GM18511 (cell line): ENCODE measurements at regions not wholly inside any gene's neighbourhood (a gene's known extent, or its start where the extent isn't known, plus 50 kb on each side); places are given as distances from the start of the nearest gene placed in this dataset.

Experiments
- ATAC-seq: cut with Tn5 transposase; IDR thresholded peaks from one replicate; pipeline ENCODE4 v1.9.1; 2021; ENCODE audit warnings: mild to moderate bottlenecking, moderate library complexity; ENCODE audit not compliant: unreplicated experiment

DNA sequence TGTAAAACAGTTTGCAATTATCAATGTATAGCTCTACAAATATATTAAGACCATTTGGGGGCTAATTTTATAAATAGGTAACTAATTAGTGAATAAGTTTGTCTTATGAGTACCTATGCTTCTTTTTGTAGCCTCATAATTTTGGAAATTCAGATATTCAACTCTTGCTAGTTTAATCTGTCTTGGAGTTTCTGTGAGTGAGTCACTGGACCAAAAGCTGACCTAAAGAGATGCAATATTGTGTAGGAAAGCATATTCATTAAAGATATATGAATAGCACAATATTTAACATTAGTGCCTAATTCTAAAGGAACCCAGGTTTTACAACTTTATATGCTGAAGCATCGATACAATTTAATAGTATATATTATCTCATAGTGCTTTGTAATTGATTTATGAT lies 161.3 kb upstream of the PCDH18 start:
- no peak for ATAC-seq

DNA sequence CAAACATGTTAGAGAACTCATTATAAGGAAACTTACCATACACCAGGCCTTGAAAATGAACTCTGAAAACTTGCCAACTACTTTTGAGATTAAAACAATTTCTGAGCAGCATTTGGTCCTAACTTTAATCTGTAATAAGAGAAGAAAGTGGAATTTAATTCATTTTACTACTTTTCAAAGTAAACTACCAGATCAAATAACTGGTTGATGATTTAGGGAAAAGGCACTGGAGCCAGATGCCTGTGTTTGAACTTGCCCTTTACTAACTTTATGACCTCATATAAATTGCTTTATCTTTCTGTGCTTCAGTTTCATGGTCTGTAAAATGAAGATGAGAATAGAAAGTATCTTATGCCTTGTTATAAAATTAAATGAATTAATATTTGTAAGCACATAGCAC lies 159.9 kb upstream of the PCDH18 start:
- ATAC-seq = no peak

GRCh38 chr4:137688651-137689050 lies 156.4 kb upstream of the PCDH18 start:
- no peak for ATAC-seq

DNA sequence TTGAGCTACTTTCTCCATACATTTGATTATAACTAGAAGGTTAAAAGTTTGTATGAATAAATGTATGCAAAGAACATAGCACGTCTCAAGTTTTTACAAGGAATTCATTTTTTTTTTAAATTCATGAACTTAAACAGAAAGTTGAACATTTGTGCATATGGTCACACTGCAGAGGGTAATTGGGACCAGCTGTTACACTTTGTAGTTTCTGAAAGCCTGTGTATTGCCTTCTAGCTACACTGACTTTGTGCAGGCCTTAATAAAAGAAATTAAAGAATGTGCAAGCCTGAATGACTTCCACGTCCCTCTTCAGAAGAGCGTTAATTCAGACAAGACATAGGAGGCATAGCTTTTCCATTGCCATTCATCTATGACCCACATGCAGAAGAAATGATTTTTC lies 153.1 kb upstream of the PCDH18 start:
- no peak for ATAC-seq

DNA sequence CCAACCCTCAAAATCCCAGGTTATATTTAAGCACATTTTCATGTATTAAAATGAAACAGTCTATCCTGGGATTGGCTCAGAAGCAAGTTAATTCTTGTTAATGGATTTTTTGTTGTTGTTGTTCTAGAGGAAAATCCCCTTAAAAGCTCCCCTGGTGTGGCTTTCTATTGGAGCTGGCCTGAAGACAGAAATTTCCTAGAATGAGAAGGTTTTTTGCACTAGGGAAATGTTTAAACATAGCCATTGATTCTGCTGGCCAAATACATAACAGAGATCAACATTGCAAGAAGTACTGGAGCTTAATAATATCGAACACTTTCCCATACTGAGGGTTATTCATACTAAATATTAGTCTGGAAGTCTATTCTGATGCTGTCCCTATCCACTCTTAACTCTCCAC lies 148.8 kb upstream of the PCDH18 start:
- no peak for ATAC-seq

DNA sequence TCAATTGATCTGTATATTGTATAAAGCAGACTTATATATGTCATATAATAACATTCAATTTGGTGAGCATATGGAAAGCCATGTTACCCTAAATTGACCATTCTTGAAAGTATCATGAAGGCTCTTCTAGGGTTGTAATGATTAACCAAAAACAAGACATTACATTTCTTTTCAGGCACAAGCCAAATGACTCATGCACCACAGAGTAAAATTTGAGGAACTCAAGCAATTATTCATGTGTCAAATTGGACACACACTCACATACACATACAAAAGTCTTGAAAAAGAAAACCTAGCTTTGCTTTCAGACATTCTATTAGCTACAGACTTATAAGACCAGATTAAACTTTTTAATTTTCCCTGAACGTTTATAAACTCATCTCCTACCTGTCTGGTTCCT lies 146.5 kb upstream of the PCDH18 start:
- ATAC-seq = peak; percentile 68

DNA sequence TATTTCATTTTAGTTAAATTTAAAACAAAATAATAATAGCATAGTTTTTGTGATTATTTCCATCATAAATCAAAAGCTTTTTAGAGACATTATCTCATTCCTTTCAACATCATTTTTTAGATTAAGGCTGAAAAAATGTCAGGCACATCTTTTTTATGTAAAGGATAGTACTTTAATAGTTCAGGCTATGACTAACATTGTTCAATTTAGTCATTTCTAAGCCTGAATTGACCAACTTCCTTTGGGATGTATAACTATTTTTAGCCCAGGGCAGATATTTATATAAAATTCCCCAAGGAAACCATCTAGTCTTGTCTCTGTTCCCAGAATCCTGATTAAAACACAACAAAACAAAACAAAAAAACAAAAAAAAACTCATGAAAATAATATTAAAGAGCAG lies 145.6 kb upstream of the PCDH18 start:
- ATAC-seq = no peak

GRCh38 chr4:137676357-137676998 lies 144.2 kb upstream of the PCDH18 start:
- peak; percentile 58 for ATAC-seq

GRCh38 chr4:137674066-137674465 lies 141.8 kb upstream of the PCDH18 start:
- ATAC-seq = no peak

DNA sequence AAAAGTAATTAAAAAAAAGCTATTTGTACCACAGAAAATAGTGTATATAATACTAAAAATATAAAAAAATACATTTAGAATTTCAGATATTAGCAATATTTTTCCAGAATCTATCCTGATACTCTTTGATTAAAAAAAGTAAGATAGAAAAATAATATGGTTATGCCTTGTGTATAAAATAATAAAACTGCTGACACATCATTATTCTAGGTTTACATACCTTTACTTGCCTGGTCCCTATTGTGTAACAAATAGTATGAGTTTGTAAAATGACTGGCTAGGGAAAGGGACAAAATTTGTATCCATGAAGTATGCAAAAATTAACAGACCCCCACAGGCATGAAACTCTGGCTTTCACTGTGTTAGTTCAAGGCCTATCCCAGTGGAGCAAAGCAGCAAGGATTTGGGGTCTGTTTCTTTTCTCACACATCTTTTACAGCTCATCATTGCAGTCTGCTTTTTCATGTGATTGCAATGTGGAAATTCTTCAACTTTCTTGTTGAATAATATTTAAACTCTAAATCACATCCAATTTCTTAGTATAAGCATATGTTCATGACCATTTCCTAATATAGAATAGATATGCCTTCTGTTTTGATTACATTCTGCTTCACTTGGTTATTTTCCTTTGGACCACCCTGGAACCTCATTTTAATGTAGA lies 136.7 kb upstream of the PCDH18 start:
- no peak for ATAC-seq

GRCh38 chr4:137664416-137664815 lies 132.1 kb upstream of the PCDH18 start:
- ATAC-seq = no peak

DNA sequence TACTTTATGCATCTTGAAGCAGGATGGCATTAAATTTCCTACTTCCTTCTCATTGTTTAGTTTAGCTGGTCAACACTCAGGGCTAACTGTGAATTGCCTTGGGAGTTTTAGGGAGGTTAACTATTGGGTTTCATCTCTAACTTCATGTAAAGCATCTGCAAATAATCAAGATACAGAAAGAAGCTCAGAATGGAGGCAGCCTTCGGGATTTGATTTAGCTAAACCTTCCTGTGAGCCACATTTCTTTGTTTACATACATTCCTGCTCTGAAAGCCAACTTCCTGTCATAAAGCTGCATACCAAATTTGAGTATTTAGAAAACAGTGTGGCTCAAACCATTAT lies 131.7 kb upstream of the PCDH18 start:
- no peak for ATAC-seq

DNA sequence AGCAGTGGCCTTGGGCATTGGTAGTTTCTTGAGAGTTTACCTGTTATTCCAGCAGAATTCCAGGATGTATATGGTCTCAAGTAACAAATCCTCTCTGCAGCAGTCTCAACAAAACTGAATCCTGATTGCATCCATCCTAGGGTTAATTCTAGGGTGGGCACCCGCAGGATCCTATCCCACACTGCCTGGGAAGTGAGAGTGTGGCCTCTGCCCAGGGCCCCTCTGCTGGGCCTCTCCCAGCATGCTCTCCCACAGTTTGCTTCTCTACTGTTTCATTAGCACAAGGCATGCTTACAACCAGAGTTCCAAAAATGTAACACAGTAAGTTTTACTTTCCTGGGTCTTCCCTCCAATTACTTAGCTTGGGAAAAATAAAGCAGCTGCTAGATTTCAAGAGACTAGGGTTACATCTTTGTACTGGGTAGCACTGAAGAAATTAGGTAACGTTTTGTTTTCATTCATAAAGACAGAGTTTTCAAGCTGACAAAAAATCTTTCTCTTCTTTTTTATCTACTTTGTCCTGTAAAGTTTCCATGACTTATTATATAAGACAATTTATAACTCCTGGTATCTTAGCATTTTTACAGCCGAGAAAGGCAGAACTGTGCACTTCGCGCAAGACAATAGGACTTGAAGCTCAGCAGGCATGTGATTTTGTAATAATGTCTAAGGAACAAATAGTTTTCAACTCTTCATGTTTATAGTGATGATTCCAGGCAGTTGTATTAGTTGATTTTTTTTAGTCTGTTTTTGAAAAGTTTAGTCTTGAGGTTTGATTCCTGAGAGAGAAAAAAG lies 131.2 kb upstream of the PCDH18 start:
- no peak for ATAC-seq

DNA sequence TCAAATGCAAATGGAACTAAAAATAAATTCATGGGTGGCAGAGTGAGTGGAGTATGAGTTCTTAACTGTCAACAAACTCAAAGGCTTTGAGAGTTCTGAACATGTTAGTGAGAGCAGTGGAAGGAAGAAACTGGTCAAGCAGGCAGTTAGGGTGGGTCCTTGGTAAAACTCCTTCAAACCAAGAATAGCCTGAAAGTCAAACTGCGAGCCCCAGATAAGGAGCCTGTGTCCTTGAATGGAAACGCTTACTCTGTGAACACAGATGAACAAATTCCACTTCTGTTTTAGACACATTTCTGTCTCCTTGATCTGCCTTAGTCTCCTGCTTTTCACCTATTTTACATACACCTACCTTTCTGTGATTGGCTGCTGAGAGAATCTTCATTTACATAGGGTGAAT lies 129.4 kb upstream of the PCDH18 start:
- no peak for ATAC-seq

- ATAC-seq = no peak
These were observed 127.9 kb upstream of the PCDH18 start for GRCh38 chr4:137660211-137660610.

- ATAC-seq = no peak
These were observed 127.1 kb upstream of the PCDH18 start for GRCh38 chr4:137659431-137659830.

GRCh38 chr4:137656661-137657060 lies 124.4 kb upstream of the PCDH18 start:
- no peak for ATAC-seq

GRCh38 chr4:137655302-137655701 lies 123.0 kb upstream of the PCDH18 start:
- no peak for ATAC-seq

DNA sequence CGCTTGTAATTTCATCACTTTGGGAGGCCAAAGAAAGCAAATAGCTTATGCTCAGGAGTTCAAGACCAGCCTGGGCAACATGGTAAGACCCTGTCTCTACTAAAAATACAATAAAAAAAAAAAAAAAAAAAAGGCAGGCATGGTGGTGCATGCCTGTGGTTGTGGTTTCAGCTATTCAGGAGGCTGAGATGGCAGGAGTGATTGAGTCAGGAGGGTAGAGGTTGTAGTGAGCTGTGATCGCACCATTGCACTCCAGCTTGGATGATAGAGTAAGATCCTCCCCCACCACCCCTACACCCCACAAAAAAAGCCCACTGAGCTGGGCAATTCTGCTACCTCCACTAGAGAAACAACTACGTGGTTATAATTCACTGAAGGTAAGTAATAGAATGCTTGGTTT lies 118.8 kb upstream of the PCDH18 start:
- ATAC-seq = no peak

DNA sequence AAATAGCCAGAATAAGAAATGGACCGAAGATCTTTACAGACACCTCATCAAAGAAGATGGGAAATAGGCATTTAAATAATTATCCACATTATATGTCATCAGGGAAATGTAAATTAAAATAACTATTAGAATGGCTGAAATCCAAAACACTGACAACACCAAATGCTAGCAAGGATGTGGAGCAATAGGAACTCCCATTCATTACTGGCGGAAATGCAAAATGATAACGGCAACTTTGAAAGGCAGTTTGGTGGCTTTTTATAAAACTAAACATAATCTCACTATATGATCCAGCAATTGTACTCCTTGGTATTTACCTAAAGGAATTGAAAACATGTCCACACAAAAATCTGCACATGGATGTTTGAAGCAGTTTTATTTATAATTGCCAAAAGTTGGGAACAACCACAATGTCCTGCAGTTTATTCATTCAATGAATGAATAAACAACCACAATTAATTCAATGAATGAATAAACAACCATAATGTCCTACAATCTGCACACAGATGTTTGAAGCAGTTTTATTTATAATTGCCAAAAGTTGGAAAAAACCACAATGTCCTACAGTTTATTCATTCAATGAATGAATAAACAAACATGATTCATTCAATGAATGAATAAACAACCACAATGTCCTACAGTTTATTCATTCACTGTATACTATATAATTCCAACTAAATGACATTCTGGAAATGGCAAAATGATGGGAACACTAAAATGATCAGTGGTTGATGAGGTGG lies 117.6 kb upstream of the PCDH18 start:
- ATAC-seq = no peak

GRCh38 chr4:137648531-137648930 lies 116.2 kb upstream of the PCDH18 start:
- no peak for ATAC-seq

GRCh38 chr4:137647375-137647774 lies 115.1 kb upstream of the PCDH18 start:
- peak; percentile 92 for ATAC-seq
